NCI-H748 (cell line): ENCODE measurements at regions not wholly inside any gene's neighbourhood (a gene's known extent, or its start where the extent isn't known, plus 50 kb on each side); places are given as distances from the start of the nearest gene placed in this dataset.
A peak's percentile ranks its signal among the peaks of the same experiment; 100 is the strongest.

Source experiments
- DNase-seq: peaks from one replicate; lab custom pipeline; 2025; ENCODE audit not compliant: unreplicated experiment; lab: John Stamatoyannopoulos, UW

GRCh38 chr13:99911965-99912566 is 59.5 kb downstream of the ZIC5 start:
- DNase-seq: peak; percentile 89

GRCh38 chr13:99911069-99911964 is 60.2 kb downstream of the ZIC5 start:
- DNase-seq: peak; percentile 89

- peak; percentile 36 for DNase-seq
These were observed 61.5 kb downstream of the ZIC5 start for GRCh38 chr13:99909836-99910619.

GRCh38 chr13:99909097-99909835 is 62.3 kb downstream of the ZIC5 start:
- no peak for DNase-seq

- peak; percentile 95 for DNase-seq
These were observed 63.3 kb downstream of the ZIC5 start for GRCh38 chr13:99908140-99908803.

- no peak for DNase-seq
These were observed 63.9 kb downstream of the ZIC5 start for GRCh38 chr13:99907627-99908026.

- no peak for DNase-seq
These were observed 64.5 kb downstream of the ZIC5 start for GRCh38 chr13:99907038-99907437.

GRCh38 chr13:99905814-99906213 is 65.8 kb downstream of the ZIC5 start:
- DNase-seq: no peak

- DNase-seq: no peak
These were observed 66.3 kb downstream of the ZIC5 start for GRCh38 chr13:99905224-99905623.

- no peak for DNase-seq
These were observed 68.4 kb downstream of the ZIC5 start for GRCh38 chr13:99903140-99903539.

- DNase-seq: no peak
These were observed 68.9 kb downstream of the ZIC5 start for GRCh38 chr13:99902657-99903056.

GRCh38 chr13:99900960-99901359 is 70.6 kb downstream of the ZIC5 start:
- DNase-seq: no peak

GRCh38 chr13:99898421-99898820 is 73.1 kb downstream of the ZIC5 start:
- DNase-seq: no peak

- DNase-seq: no peak
These were observed 74.5 kb downstream of the ZIC5 start for GRCh38 chr13:99897076-99897440.

- DNase-seq: no peak
These were observed 75.0 kb downstream of the ZIC5 start for GRCh38 chr13:99896369-99897075.

GRCh38 chr13:99895444-99896368 is 75.9 kb downstream of the ZIC5 start:
- DNase-seq: no peak

- DNase-seq: no peak
These were observed 76.6 kb downstream of the ZIC5 start for GRCh38 chr13:99894840-99895443.

GRCh38 chr13:99894105-99894839 is 77.3 kb downstream of the ZIC5 start:
- no peak for DNase-seq
